GM19468 (cell line): ENCODE measurements at regions not wholly inside any gene's neighbourhood (a gene's known extent, or its start where the extent isn't known, plus 50 kb on each side); places are given as distances from the start of the nearest gene placed in this dataset.
"Not testable (repeated sequence)": the region's sequence is repeated elsewhere in the genome, so short reads cannot be mapped to it uniquely, and the experiment has no call there.

Experiments used
- ATAC-seq: cut with Tn5 transposase; IDR thresholded peaks from one replicate; pipeline ENCODE4 v1.9.1; 2021; ENCODE audit warnings: mild to moderate bottlenecking, moderate library complexity, moderate number of reproducible peaks; ENCODE audit not compliant: unreplicated experiment; ENCODE audit errors: extremely low read depth

- ATAC-seq: no peak
Observed at GRCh38 chr13:74561155-74561554, 427.0 kb upstream of the KLF12 start.

GRCh38 chr13:74560325-74560724 lies 426.1 kb upstream of the KLF12 start:
- peak; percentile 89 for ATAC-seq

GRCh38 chr13:74557870-74558269 lies 423.7 kb upstream of the KLF12 start:
- ATAC-seq: no peak

DNA sequence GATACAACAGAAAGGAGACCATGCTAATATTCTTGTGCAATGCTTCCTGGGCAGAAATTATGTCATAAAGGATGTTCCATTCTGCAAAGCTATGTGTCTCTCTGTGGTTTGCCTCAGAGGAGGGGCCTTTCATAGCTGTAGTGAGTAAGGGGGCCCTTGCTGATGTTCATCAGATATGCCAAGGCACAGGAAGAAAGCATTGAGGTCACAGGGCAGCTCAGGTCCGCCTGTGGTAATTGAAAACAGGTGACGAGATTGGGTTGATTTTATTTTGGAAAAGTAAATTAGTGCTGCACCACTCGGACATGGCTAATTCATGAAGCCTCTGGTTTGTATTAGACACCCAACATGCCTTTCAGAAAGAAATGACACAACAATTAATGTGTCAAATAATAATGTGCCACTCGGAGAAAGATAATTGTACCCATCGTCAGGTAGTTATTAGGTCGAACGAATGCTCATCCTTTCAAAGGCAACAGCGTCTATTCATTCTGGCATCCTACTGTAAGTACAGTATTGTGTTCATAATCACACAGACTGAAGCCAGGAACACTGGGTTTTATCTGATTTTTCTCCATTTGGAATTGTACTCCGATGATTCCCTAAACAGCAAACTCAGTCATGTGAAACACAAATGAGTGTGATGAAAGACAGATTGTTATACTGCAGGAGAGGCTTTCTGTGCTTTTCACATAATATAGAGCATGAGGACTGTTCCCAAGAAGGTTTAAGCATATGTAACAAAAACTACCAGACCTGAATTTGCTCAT lies 421.6 kb upstream of the KLF12 start:
- no peak for ATAC-seq

DNA sequence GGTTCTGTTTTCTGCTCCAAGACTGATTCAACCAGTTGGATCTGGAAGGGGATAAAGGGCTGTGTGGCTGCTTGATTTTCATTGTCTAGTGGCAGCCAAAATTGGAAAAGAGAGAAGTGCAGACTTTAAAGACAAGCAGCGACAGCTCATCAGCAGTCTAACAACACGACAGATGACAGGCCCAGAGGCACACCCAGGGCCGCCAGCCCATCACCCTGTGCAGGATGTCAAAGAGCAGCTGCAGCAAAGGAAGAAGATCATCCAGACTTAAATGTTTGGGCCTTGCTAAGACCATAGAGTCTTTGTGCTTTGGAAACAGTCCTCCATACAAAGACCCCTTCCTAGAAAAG lies 421.0 kb upstream of the KLF12 start:
- no peak for ATAC-seq

DNA sequence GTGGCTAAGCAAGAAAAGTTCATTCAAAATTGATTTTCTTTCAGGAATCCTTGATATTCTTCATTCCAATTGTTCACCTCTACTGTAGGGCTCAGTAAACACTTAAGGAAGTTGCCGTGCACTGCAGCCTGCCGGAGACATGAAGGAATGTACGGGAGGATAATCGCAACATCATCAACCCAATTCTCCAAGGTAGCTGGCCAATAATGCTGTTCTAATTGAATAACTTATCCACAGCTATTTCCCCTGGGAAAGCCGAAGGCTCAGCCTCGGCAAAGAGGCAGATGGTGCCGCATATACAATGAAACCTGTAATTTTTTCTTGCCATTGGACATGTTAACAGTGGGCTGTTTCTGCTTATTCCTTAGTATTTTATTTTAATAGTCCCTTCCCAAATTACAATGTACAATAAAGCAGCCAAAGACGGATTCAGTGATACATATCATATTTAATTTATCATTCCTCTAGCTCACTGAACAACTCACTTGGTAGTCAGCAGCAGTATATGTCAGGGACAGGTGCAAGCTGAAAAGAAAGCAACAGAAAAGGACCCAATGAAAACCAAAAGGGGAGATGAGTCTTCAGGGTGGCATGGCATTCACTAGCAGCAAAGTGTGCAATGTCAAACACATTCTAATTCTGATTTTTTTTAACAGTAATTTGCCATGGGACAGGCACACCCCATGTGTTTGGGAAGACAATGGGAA lies 420.5 kb upstream of the KLF12 start:
- no peak for ATAC-seq

- ATAC-seq: no peak
Observed at GRCh38 chr13:74550039-74550438, 415.8 kb upstream of the KLF12 start.

DNA sequence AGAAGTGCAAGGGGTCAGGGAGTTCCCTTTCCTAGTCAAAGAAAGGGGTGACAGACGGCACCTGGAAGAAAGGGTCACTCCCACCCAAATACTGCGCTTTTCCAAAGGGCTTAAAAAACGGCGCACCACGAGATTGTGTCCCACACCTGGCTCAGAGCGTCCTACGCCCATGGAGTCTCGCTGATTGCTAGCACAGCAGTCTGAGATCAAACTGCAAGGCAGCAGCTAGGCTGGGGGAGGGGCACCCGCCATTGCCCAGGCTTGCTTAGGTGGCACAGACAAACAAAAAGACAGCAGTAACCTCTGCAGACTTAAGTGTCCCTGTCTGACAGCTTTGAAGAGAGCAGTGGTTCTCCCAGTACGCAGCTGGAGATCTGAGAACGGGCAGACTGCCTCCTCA lies 402.4 kb upstream of the KLF12 start:
- ATAC-seq: not testable (repeated sequence)

DNA sequence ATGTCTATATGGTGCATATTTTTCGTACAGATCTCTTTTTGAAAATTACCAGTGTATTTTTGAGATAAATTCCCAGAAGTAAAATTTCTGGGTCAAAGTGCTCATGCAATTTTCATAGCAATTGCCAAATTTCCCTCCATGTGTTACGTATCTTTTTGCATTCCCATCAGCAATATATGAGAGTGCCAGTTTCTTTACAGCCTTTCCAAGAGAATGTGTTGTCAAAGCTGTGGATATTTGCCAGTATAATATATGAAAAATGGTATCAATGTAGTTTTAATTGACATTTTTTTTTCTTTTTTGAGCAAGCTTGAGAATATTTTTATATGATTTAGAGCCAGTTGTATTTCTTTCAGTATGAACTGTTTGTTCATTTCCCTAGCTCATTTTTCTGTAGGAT lies 399.0 kb upstream of the KLF12 start:
- ATAC-seq: no peak

GRCh38 chr13:74530011-74530410 lies 395.8 kb upstream of the KLF12 start:
- no peak for ATAC-seq

DNA sequence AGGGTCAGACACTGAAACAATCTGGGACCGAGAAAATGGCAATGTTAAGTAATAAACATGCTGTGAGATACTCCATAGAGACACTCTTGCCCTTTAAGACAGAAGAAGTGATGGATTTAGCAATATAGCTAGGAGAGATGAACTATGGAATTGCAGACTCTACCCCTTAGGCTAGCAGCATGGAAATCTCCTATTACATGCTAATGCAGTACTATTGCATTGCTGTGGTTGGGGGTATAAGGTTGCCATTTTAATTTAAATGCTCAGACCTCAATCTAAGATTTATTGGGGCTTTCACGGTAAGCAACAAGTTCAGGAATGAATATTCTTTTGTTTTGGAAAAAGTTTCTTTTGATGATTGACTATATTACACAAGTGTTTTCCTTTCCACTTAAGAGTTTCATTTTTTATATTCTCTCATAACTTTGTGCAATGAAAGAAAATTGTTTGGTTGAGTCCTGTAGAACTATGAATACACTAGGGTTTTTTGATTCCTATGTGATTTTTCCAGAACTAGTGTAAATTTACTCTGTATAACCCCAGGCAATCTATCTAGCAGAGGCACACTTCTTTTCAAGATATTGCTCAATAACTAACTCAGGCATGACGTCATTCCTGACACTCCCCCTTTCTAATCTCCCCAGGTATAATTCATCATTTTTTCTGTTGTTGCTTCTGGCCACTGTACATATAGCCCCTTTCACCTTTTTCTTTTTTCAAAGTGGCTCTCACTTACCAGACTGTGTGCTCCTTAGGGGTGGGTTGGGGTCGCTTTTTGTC lies 394.7 kb upstream of the KLF12 start:
- no peak for ATAC-seq

- ATAC-seq: no peak
Observed at GRCh38 chr13:74523057-74523456, 388.9 kb upstream of the KLF12 start.

GRCh38 chr13:74511523-74511922 lies 377.3 kb upstream of the KLF12 start:
- no peak for ATAC-seq

- ATAC-seq: no peak
Observed at GRCh38 chr13:74487091-74487722, 353.0 kb upstream of the KLF12 start.

DNA sequence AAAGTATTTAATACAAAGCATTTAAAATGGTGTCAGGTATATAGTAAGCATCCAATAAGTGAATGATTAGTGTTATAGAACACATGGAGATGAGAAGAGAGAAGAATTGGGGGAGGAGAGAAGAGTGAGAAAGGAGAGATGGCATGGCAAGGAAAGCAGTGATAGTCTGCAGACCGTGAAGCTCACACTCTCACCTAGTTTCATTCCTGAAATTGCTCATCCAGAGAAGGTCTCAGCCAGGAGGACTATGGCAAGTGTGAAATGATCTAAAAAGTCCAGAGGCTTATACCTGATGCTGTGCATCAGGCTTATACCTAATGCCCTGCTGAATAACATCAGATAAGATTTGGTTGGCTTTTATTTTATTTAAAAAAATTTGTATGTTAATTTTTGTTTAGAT lies 351.6 kb upstream of the KLF12 start:
- no peak for ATAC-seq

- ATAC-seq: no peak
Observed at GRCh38 chr13:74479124-74479523, 344.9 kb upstream of the KLF12 start.

DNA sequence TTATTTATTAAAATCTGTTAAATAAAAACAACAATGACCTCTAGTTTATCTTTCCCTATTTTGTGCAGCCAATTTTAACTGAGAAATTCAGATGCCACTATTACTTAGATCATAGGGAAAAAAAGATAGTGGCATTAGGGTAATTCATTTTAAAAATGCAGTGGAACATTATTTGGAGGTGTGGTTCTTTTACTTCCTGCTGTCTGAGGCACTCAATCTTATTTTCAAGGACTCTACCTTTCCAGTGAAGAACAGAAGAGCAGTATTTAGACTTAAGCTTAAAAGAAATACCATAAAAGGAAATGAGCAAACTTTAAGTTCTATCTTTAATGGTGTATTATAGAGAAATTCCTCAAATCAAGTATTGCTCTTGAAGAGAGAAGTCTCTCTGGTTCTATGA lies 342.6 kb upstream of the KLF12 start:
- ATAC-seq: no peak

- ATAC-seq: no peak
Observed at GRCh38 chr13:74476365-74476764, 342.2 kb upstream of the KLF12 start.

DNA sequence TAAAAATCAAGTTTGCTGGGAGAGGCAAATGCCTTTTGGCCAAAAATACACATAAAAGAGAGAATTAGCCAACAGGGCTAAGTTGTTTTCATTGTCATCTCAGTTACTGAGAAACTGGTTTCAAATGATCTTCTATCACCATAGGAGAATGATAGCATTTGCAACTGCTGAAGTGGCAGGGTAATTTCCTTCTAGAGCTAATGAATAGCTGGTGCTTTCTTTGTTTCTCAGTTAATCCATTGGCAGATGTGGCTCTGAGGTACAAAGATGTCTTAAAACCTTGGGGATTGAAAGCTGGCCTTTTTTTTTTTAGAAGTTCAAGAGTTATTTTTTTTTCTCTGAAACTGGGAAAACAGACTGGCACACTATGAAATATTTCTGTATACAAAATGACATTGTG lies 332.7 kb upstream of the KLF12 start:
- no peak for ATAC-seq

DNA sequence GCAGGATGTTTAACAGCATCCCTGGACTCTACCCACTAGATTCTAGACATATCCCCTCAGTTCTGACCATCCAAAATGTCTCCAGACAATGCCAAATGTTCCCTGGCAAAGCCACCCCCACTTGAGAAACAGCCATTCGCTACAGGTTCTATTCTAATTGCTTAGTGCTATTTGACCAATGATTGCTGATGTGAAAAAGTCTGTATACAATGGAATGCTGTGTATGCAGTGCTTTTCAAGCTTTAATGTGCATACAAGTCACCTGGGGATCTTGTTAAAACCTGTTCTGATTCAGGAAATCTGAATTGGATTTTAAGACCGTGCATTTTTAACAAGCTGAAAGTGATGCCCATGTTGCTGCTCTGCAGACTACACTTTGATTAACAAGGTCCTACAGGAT lies 331.8 kb upstream of the KLF12 start:
- ATAC-seq: no peak

GRCh38 chr13:74465271-74465670 lies 331.1 kb upstream of the KLF12 start:
- no peak for ATAC-seq
